ENCODE measurements at regions not wholly inside any gene's neighbourhood (a gene's known extent, or its start where the extent isn't known, plus 50 kb on each side); places are given as distances from the start of the nearest gene placed in this dataset.
"Not testable (repeated sequence)": the region's sequence is repeated elsewhere in the genome, so short reads cannot be mapped to it uniquely, and the experiment has no call there.

DNA sequence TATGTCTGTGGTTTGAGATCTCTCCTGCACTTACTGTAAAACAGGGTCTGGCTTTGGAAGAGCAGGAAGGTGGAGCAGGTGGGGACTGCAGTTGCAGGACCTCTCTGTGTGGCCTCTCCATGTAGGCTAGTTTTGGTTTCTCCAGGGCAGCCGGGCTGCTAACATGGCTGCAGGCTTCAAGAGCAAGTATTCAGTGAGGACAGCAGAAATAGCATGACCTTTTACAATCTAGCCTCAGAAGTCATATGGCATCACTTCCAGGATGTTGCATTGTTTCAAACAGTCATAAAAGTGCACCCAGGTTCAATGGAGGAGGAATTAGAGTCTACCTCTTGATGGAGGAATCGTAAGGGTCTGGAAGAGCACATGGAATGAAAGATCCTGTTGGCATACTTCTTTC, 728.7 kb downstream of the NTRK3 start:
- no peak for DNase-seq

GRCh38 chr15:87527416-87527815, 729.1 kb downstream of the NTRK3 start:
- DNase-seq = peak; percentile 55

DNA sequence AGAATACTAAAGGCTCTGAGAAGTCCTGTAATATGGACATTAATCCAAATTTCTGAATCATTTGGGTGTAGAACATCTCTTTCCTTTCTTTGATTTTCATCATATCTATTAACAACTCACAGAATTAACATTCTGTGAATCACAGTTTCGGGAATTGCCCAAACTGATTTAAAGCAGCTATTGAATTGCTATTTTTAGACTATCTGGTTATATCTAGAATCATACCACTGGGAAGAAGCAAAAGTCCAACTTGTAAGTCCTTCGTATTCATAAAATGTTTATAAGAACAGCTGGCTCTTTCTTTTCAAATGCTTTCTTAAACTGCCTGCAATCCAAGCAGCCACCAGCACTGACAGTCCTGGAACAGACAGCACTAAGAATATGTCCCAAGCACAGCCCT, 733.0 kb downstream of the NTRK3 start:
- peak; percentile 21 for DNase-seq

DNA sequence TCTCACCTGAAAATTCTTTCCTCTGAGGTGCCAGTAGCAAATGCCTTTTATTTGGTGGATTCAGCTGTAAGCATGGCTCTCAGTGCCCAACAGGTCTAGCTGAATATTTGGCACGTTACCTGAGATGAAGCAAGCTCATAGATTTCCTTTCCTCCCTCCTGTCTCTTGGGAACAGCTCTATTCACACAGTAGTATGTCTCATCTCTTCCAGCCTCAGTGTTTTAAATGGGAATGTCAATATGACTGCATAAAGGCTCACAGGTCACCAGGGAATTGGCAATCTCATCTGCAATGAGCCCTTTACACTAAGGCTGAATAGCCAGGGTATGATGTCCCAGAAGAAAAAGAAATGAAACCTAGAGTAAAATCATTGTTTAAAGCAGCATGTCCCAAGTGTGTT, 733.5 kb downstream of the NTRK3 start:
- peak; percentile 13 for DNase-seq

DNA sequence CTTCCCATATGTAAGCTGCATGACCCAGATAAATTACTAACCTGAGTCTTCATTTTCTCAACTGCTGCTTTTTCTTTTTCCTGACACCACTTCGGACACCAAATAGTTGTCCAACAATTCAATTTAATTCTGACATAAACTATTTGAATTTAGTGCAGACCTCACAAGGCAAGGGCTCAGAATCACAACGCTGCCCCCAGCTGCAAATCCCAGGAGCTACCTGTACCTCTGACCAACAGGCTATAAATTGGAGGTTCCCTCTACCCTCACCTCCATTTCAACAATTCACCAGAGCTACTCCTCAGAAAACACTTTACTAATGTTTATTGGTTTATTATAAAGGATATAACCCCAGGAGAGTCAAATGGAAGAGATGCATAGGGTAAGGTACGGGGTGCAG, 737.6 kb downstream of the NTRK3 start:
- no peak for DNase-seq

- no peak for DNase-seq
Measured at GRCh38 chr15:87508086-87508485, 748.5 kb downstream of the NTRK3 start.

- DNase-seq = no peak
Measured at GRCh38 chr15:87502173-87502572, 754.4 kb downstream of the NTRK3 start.

DNA sequence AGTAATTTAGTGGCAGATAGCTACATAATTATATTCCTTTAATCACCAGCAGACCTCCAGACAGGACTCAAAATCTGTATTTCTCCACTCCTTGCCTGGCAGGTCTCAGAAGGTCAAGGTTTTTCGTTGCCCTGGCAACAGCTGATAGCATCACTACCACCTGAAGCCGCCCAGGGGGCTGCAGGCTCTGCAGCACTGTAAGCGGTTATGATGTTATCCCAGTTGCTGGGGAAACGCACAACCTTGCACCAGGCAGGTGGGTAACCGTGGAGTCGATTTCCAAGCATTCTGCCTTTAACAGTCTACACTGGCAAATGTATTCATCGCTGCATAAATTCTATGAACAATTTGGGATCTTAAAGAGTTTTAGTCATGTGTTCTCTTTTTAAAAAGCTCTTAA, 756.3 kb downstream of the NTRK3 start:
- no peak for DNase-seq

- DNase-seq = peak; percentile 73
Measured at GRCh38 chr15:87498560-87498959, 758.0 kb downstream of the NTRK3 start.

GRCh38 chr15:87496795-87497194, 759.7 kb downstream of the NTRK3 start:
- no peak for DNase-seq

DNA sequence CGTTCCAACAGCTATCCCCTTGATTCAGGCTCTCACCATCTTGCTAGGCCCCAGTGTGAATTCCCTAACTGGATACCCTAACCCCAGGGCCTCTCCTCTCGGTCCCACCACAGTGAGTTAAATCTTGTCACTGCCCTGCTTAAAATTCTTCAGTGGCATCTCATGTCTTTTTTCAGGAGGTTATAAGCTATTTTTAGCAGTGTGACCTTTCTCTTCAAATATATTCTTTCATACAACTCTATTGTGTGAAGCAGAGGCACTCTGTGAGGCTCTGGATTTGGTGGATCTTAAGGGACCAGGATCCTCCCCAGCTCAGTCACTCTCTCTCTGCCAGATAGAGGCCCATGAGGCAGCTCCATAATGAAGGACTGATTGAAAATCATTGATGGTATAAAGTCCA, 760.4 kb downstream of the NTRK3 start:
- no peak for DNase-seq

DNA sequence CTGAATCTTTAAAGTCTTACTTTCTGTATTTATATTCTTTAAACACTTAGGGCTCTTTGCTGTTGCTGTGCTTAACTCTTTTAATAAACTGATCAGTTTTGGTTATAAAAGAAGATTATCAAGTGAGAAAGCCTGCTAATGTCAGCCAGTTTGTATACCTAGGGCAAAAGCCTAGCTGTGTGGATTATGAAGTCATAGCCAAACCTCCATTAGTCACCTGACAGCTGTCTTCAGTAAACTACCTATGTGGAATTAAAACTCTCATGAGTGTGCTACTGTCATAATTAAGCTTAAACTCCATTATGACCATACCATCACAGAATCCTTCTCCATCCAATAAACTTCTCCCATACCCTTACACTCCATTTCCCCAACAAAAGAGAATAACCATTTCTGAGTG, 762.7 kb downstream of the NTRK3 start:
- no peak for DNase-seq

DNA sequence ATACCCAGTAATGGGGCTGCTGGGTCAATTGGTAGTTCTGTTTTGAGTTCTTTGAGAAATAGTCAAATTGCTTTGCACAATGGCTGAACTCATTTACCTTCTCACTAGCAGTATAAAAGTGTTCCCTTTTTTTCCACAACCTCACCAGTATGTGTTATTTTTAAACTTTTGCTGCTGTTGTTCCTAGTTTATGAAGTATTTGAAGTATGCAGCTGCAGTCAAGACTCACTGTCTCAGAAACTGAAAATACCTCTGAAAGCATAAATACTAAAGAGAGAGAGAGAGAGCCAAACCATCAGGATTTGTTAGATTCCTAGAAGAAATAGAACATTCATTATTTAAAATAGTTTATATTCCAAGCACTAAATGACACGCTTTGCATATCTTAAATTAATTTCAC, 764.2 kb downstream of the NTRK3 start:
- DNase-seq = peak; percentile 9

DNA sequence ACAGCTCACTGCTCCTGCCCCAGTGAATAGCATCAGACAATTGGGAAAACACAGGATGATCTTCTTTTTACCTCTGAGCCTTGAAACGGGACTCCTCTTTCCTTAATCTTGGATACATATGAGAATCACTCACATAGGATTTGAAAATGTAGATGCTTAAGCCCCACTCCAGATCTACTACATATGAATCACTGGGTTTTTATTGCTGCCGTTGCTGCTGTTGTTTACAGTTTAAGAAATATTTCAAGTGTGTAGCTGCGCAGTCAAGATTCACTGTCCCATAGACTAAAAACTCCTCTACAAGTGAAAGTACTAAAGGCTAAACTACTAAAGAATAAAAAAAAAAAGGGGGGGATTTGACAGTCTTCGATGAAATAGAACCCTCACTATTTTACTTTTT, 765.9 kb downstream of the NTRK3 start:
- no peak for DNase-seq

DNA sequence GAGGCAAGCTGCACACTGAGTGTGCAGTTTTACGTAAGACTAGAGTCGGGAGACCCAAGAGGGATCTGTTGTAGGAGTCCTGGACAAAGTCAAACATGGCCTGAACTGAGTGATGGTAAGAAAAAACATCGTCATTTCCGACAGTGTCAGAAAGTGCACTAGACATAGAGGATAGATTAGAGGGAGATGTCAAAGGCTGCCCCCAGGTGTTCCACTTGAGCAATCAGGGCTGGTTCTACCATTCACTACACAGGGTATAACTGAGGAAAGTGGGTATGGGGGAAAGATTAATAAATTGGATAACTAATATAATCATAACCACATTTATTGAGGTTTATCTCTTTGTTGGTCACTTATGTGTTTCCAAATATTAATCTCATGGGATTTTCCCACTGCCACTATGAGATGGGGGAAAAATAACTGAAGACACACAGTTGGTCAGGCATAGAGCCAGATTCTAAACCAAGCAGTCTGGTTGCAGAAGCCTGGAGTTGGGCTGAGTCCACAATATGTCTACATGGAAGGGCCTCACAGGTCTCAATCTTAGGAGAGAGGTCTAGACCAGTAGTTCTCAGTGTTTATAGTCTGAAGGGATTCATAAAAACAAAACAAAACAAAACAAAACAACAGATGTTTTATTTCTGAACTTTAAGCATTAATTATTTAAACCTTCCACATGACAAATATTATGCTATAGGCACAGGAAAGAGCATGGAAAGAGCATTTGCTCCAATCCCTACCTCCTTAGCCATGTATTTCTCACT, 766.5 kb downstream of the NTRK3 start:
- peak; percentile 7 for DNase-seq

DNA sequence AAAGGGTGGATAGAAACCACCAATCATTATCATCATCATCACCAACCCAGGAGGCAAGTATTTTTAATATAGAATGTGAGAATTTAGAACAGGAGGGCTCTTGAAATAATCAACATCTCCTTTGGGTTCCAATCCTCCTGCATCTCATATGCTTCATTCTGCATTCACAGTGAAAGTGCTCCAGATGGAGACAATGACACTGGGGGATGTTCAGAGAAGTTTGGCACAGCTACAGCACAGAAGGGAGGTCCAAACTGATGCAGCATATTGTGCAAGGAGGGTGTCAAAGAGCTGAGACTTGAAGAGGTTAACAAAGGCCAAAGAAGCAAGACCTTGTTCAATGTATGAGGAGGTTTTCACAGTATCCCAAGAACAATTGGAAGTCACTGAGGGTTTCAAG, 767.1 kb downstream of the NTRK3 start:
- no peak for DNase-seq

GRCh38 chr15:87487484-87487883, 769.1 kb downstream of the NTRK3 start:
- no peak for DNase-seq

- DNase-seq = no peak
Measured at GRCh38 chr15:87483468-87483867, 773.1 kb downstream of the NTRK3 start.

GRCh38 chr15:87481126-87481525, 775.4 kb downstream of the NTRK3 start:
- no peak for DNase-seq

DNA sequence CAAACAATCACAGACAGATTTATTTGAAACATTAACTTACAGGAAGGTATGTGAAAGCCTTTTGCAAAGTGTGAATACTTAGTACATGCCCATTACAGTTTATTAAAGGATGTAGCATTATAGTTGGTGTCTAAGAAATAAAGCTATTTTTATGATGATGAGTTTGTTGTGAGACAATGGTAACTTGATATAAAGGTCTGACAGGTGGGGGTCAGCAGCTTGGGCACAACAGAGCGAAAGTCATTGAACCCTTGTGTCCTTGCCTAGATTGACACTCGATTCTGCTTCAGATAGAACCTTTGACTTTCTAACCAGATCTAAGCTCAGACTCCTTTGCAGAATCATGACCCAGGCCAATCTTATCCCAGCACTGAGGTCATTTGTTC, 777.9 kb downstream of the NTRK3 start:
- DNase-seq = no peak

DNA sequence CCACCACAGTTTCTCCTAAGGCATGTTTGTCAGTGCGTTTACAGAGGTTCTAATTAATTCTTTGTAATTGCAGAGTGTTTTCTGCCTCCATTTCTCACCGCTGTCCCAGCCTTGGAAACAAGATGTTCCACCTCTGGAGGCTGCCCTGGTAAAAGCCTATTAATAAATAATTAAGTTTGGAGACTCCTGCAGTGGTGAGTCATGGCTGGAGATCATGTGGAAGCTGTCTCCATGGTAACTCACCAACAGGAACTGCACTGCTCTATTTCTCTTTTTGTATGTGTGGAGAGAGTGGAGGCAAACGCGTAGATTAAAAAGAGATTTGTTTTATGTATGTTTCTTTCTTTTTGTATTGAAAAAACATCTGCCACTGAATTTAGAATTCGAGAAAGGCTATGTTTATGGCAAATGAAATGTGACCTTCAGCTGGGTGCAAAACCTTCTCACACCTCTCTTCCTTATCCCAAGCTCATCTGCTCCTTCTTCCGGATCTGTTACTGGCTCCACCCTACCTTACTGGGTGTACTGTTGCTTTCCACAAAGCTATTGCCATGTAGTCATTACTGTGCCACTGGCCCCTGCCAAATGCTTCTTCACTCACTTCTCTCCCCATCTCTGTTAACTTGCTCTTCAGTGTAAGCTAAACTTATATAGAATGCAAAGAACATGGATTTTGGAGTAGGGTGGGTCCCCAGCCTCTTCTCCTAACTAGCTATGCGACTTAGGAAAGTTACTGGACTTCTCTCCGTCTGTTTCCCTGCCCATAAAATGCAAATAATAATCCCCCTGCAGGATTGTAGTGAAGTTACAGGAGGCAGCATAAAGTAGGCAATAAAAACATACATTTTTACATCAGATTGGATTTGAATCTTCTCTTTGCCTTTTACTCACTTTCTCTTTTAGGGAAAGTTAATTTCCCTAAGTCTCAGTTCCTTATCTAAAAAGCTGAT, 778.5 kb downstream of the NTRK3 start:
- DNase-seq = peak; percentile 85

DNA sequence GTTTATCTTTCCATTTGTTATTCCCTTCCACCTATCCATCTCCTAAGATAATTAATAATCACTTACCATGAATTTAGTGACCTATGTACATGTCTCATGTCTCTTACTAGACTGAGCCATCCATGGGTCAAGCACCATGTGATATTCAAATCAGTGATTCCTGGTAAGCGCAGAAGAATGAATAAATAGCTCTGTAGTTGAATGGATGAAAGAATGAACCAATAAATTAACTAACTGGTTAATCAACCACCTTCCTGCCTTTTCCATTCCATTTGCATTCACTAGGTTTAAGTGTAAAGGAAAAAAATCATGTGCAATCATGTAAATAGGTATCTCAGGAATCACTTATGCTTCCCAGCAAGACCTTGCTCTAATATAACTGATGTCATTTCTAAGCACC, 779.5 kb downstream of the NTRK3 start:
- no peak for DNase-seq

GRCh38 chr15:87470923-87471322, 785.6 kb downstream of the NTRK3 start:
- DNase-seq = no peak

- not testable (repeated sequence) for DNase-seq
Measured at GRCh38 chr15:87463956-87464355, 792.6 kb downstream of the NTRK3 start.
